GM12874 (cell line): ENCODE measurements at regions not wholly inside any gene's neighbourhood (a gene's known extent, or its start where the extent isn't known, plus 50 kb on each side); places are given as distances from the start of the nearest gene placed in this dataset.

Experiments used
- CTCF ChIP-seq: IDR thresholded peaks from 2 replicates; pipeline ENCODE4 v1.5.1; 2011; ENCODE audit warnings: low read depth, mild to moderate bottlenecking, control low read depth, low read length, moderate library complexity; ENCODE audit not compliant: insufficient read depth

GRCh38 chr11:21658654-21659193, 534.2 kb upstream of the ANO5 start:
- no peak for TF ChIP-seq CTCF

GRCh38 chr11:21659961-21660360, 532.9 kb upstream of the ANO5 start:
- TF ChIP-seq CTCF: no peak

GRCh38 chr11:21675049-21675616, 517.8 kb upstream of the ANO5 start:
- TF ChIP-seq CTCF: no peak

GRCh38 chr11:21687643-21688042, 505.2 kb upstream of the ANO5 start:
- TF ChIP-seq CTCF: no peak

- TF ChIP-seq CTCF: no peak
Observed at GRCh38 chr11:21704539-21704938, 488.3 kb upstream of the ANO5 start.

- TF ChIP-seq CTCF: no peak
Observed at GRCh38 chr11:21707116-21707739, 485.7 kb upstream of the ANO5 start.

GRCh38 chr11:21710809-21711208, 482.1 kb upstream of the ANO5 start:
- TF ChIP-seq CTCF: no peak
